K562 (cell line): ENCODE measurements at regions not wholly inside any gene's neighbourhood (a gene's known extent, or its start where the extent isn't known, plus 50 kb on each side); places are given as distances from the start of the nearest gene placed in this dataset.

Source experiments
- CHD7 ChIP-seq: fragments of 200-600 bp; sonication (generic); IDR thresholded peaks from one replicate; pipeline ENCODE4 v1.6.1; 2012; ENCODE audit warnings: mild to moderate bottlenecking, low read depth, low read length, inconsistent platforms
- TF ChIP-seq, protein P1 (sequence below), 3 experiments: IDR thresholded peaks in 2 of 3; conservative IDR thresholded peaks in 1 of 3; 2 replicates each; pipeline ENCODE4 v1.5.1; 2011 to 2012; ENCODE audit warnings: low read length in 3 of 3, mild to moderate bottlenecking in 3 of 3, control low read depth in 2 of 3, improper control_type of control experiment in 1 of 3, inconsistent platforms in 1 of 3, low read depth in 1 of 3, mixed read lengths in 1 of 3, moderate library complexity in 1 of 3; ENCODE audit not compliant: insufficient read depth in 2 of 3

- no peak for TF ChIP-seq CHD7
- TF ChIP-seq, protein P1, sequence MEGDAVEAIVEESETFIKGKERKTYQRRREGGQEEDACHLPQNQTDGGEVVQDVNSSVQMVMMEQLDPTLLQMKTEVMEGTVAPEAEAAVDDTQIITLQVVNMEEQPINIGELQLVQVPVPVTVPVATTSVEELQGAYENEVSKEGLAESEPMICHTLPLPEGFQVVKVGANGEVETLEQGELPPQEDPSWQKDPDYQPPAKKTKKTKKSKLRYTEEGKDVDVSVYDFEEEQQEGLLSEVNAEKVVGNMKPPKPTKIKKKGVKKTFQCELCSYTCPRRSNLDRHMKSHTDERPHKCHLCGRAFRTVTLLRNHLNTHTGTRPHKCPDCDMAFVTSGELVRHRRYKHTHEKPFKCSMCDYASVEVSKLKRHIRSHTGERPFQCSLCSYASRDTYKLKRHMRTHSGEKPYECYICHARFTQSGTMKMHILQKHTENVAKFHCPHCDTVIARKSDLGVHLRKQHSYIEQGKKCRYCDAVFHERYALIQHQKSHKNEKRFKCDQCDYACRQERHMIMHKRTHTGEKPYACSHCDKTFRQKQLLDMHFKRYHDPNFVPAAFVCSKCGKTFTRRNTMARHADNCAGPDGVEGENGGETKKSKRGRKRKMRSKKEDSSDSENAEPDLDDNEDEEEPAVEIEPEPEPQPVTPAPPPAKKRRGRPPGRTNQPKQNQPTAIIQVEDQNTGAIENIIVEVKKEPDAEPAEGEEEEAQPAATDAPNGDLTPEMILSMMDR (IDR thresholded peaks at IDR 0.05 in 2 of 3, conservative IDR thresholded peaks at IDR 0.05 in 1 of 3; ENCODE audit: insufficient read depth in 2 of 3, low read depth in 1 of 3, low read length in 3 of 3): no peak
Observed at GRCh38 chr11:119571311-119571710, 148.3 kb upstream of the THY1 start.
